SK-N-SH treated with all-trans-retinoic acid at 6 μM for 48 hours (cell line): ENCODE measurements at regions not wholly inside any gene's neighbourhood (a gene's known extent, or its start where the extent isn't known, plus 50 kb on each side); places are given as distances from the start of the nearest gene placed in this dataset.

Experiments used
- ATAC-seq: fragments of 200-7000 bp; cut with Tn5 transposase; 3 replicates; pipeline ENCODE4 v1.9.1; 2020; ENCODE audit warnings: mild to moderate bottlenecking, moderate library complexity
- ARNTL ChIP-seq: fragments of 450-650 bp; formaldehyde crosslinking; IDR thresholded peaks from 2 replicates; pipeline ENCODE4 v1.5.0; 2020; ENCODE audit warnings: low read depth, mild to moderate bottlenecking, moderate library complexity, borderline replicate concordance
- BACH2 ChIP-seq: fragments of 250-450 bp; sonication (Bioruptor Pico); IDR thresholded peaks from 2 replicates; pipeline ENCODE4 v1.9.0; 2021; ENCODE audit warnings: mild to moderate bottlenecking, borderline replicate concordance
- CREB5 ChIP-seq: fragments of 250-450 bp; sonication (Bioruptor Pico); IDR thresholded peaks from 2 replicates; pipeline ENCODE4 v1.5.1; 2020; ENCODE audit warnings: low read depth, mild to moderate bottlenecking, moderate library complexity
- CSRNP3 ChIP-seq: fragments of 250-450 bp; sonication (Bioruptor Pico); IDR thresholded peaks from 2 replicates; pipeline ENCODE4 v1.5.1; 2021; ENCODE audit warnings: mild to moderate bottlenecking, moderate library complexity
- ESRRG ChIP-seq: fragments of 250-450 bp; sonication (Bioruptor Pico); IDR thresholded peaks from 2 replicates; pipeline ENCODE4 v1.6.1; 2021; ENCODE audit warnings: mild to moderate bottlenecking
- GLIS3 ChIP-seq: fragments of 250-450 bp; sonication (Bioruptor Pico); IDR thresholded peaks from 2 replicates; pipeline ENCODE4 v1.5.0; 2020; ENCODE audit warnings: mild to moderate bottlenecking, moderate library complexity
- OSR1 ChIP-seq: fragments of 250-450 bp; sonication (Bioruptor Pico); IDR thresholded peaks from 2 replicates; pipeline ENCODE4 v1.8.0; 2022; ENCODE audit warnings: moderate library complexity, mild to moderate bottlenecking, inconsistent platforms
- PATZ1 ChIP-seq: fragments of 250-450 bp; sonication (Bioruptor Pico); IDR thresholded peaks from 2 replicates; pipeline ENCODE4 v1.8.0; 2020; ENCODE audit warnings: mild to moderate bottlenecking, moderate library complexity, borderline replicate concordance
- POU6F1 ChIP-seq: fragments of 250-450 bp; sonication (Bioruptor Pico); IDR thresholded peaks from 2 replicates; pipeline ENCODE4 v1.8.0; 2021; ENCODE audit warnings: low read depth, mild to moderate bottlenecking, moderate library complexity, borderline replicate concordance
- PPARA ChIP-seq: fragments of 250-450 bp; sonication (Bioruptor Pico); IDR thresholded peaks from 2 replicates; pipeline ENCODE4 v1.5.0; 2020; ENCODE audit warnings: mild to moderate bottlenecking, borderline replicate concordance
- RARB ChIP-seq: fragments of 250-450 bp; sonication (Bioruptor Pico); IDR thresholded peaks from 2 replicates; pipeline ENCODE4 v1.8.0; 2021; ENCODE audit warnings: mild to moderate bottlenecking, moderate library complexity
- TCF4 ChIP-seq: fragments of 250-450 bp; sonication (Bioruptor Pico); IDR thresholded peaks from 2 replicates; pipeline ENCODE4 v1.8.0; 2021; ENCODE audit warnings: mild to moderate bottlenecking, moderate library complexity, borderline replicate concordance
- TSHZ2 ChIP-seq: fragments of 250-450 bp; sonication (Bioruptor Pico); IDR thresholded peaks from 2 replicates; pipeline ENCODE4 v1.5.0; 2020; ENCODE audit warnings: mild to moderate bottlenecking, moderate library complexity
- ZC3H10 ChIP-seq: fragments of 250-450 bp; sonication (Bioruptor Pico); IDR thresholded peaks from 2 replicates; pipeline ENCODE4 v1.5.1; 2021; ENCODE audit warnings: mild to moderate bottlenecking, moderate library complexity
- ZFP3 ChIP-seq: fragments of 250-450 bp; sonication (Bioruptor Pico); IDR thresholded peaks from 2 replicates; pipeline ENCODE4 v1.5.0; 2020; ENCODE audit warnings: mild to moderate bottlenecking, moderate library complexity
- ZFP30 ChIP-seq: fragments of 450-650 bp; formaldehyde crosslinking; IDR thresholded peaks from 2 replicates; pipeline ENCODE4 v1.5.0; 2022; ENCODE audit warnings: mild to moderate bottlenecking, moderate library complexity
- ZNF565 ChIP-seq: fragments of 450-650 bp; formaldehyde crosslinking; conservative IDR thresholded peaks from 2 replicates; pipeline ENCODE4 v1.5.0; 2020; ENCODE audit warnings: low read depth, mild to moderate bottlenecking, moderate library complexity
- ZNF70 ChIP-seq: fragments of 450-650 bp; formaldehyde crosslinking; IDR thresholded peaks from 2 replicates; pipeline ENCODE4 v1.5.0; 2020; ENCODE audit warnings: mild to moderate bottlenecking, moderate library complexity
- ZNF8 ChIP-seq: fragments of 450-650 bp; formaldehyde crosslinking; IDR thresholded peaks from 2 replicates; pipeline ENCODE4 v1.5.0; 2020; ENCODE audit warnings: mild to moderate bottlenecking, moderate library complexity

GRCh38 chr12:105850103-105850968, 288.4 kb downstream of the NUAK1 start:
- TF ChIP-seq ZC3H10 (CRISPR knock-in tag) (no peak), PATZ1 (CRISPR knock-in tag) (no peak), ARNTL (no peak), CREB5 (CRISPR knock-in tag) (no peak), ZFP3 (CRISPR knock-in tag) (no peak), ZNF565 (CRISPR knock-in tag) (no peak), ESRRG (CRISPR knock-in tag) (no peak)
- TF ChIP-seq, all 23 proteins: peak for 0
- ATAC-seq = no peak

- TF ChIP-seq TCF4 (CRISPR knock-in tag) (no peak), ARNTL (no peak), ZNF8 (CRISPR knock-in tag) (no peak), PPARA (CRISPR knock-in tag) (no peak), POU6F1 (CRISPR knock-in tag) (no peak), ZNF565 (CRISPR knock-in tag) (no peak), ZNF70 (CRISPR knock-in tag) (no peak), CSRNP3 (no peak), CREB5 (CRISPR knock-in tag) (no peak), ZC3H10 (CRISPR knock-in tag) (no peak), GLIS3 (CRISPR knock-in tag) (no peak), OSR1 (CRISPR knock-in tag) (no peak), ZFP30 (CRISPR knock-in tag) (no peak), PATZ1 (CRISPR knock-in tag) (no peak), RARB (CRISPR knock-in tag) (no peak), TSHZ2 (CRISPR knock-in tag) (no peak), ESRRG (CRISPR knock-in tag) (no peak), BACH2 (CRISPR knock-in tag) (no peak)
- no peak for ATAC-seq
Measured at GRCh38 chr12:105852496-105852895, 286.3 kb downstream of the NUAK1 start.
